ENCODE measurements at regions not wholly inside any gene's neighbourhood (a gene's known extent, or its start where the extent isn't known, plus 50 kb on each side); places are given as distances from the start of the nearest gene placed in this dataset.

- no peak for ATAC-seq (ENCODE audit: insufficient number of reproducible peaks, low FRiP score, low read depth)
- no peak for TF ChIP-seq CTCF (IDR thresholded peaks at IDR 0.05)
- no peak for DNase-seq (ENCODE audit: low spot score)
- no peaks in the 10 kb centered on the region for H3K27me3 ChIP-seq (replicated peaks; ENCODE audit: insufficient read depth)
- H3K4me1 ChIP-seq (ENCODE audit: control insufficient read depth in 1 of 2, low read depth in 2 of 2), result no peaks in the 10 kb centered on the region
- no peak overlapping the region for H3K27ac ChIP-seq
- H3K36me3 ChIP-seq, result no peaks in the 10 kb centered on the region
- no peak overlapping the region for H3K4me3 ChIP-seq
- H3K9me3 ChIP-seq, result no peaks in the 10 kb centered on the region
These were observed 779.9 kb downstream of the KCNT2 start for GRCh38 chr1:195828325-195828724.

- H3K4me3 ChIP-seq, result no peak overlapping the region
- H3K27me3 ChIP-seq (replicated peaks; ENCODE audit: insufficient read depth), result no peaks in the 10 kb centered on the region
- H3K4me1 ChIP-seq (ENCODE audit: control insufficient read depth in 1 of 2, low read depth in 2 of 2), result no peaks in the 10 kb centered on the region
- ATAC-seq (ENCODE audit: insufficient number of reproducible peaks, low FRiP score, low read depth), result no peak
- no peak for DNase-seq (ENCODE audit: low spot score)
- no peak for TF ChIP-seq CTCF (IDR thresholded peaks at IDR 0.05)
- H3K36me3 ChIP-seq, result no peaks in the 10 kb centered on the region
- H3K9me3 ChIP-seq, result no peaks in the 10 kb centered on the region
- H3K27ac ChIP-seq, result no peak overlapping the region
These were observed 787.3 kb downstream of the KCNT2 start for GRCh38 chr1:195820925-195821324.

- H3K9me3 ChIP-seq, result no peaks in the 10 kb centered on the region
These were observed 802.2 kb downstream of the KCNT2 start for GRCh38 chr1:195806060-195806459.

GRCh38 chr1:195804547-195804946 is 803.7 kb downstream of the KCNT2 start:
- Histone ChIP-seq H3K27ac (no peak overlapping the region), H3K36me3 (no peaks in the 10 kb centered on the region), H3K27me3 (replicated peaks; ENCODE audit: insufficient read depth) (no peaks in the 10 kb centered on the region), H3K4me1 (ENCODE audit: control insufficient read depth in 1 of 2, low read depth in 2 of 2) (no peaks in the 10 kb centered on the region), H3K9me3 (no peaks in the 10 kb centered on the region), H3K4me3 (no peak overlapping the region)
- no peak for TF ChIP-seq CTCF (IDR thresholded peaks at IDR 0.05)
- no peak for DNase-seq (ENCODE audit: low spot score)
- no peak for ATAC-seq (ENCODE audit: insufficient number of reproducible peaks, low FRiP score, low read depth)

More at GRCh38 chr1:195806060-195806459, 802.2 kb downstream of the KCNT2 start:
- H3K27me3 ChIP-seq (replicated peaks; ENCODE audit: insufficient read depth), result no peaks in the 10 kb centered on the region
- H3K4me3 ChIP-seq, result no peak overlapping the region
- ATAC-seq (ENCODE audit: insufficient number of reproducible peaks, low FRiP score, low read depth) (no peak), DNase-seq (ENCODE audit: low spot score) (no peak)
- no peaks in the 10 kb centered on the region for H3K4me1 ChIP-seq (ENCODE audit: control insufficient read depth in 1 of 2, low read depth in 2 of 2)
- H3K27ac ChIP-seq, result no peak overlapping the region
- no peaks in the 10 kb centered on the region for H3K36me3 ChIP-seq
- TF ChIP-seq CTCF (IDR thresholded peaks at IDR 0.05), result no peak

- H3K9me3 ChIP-seq, result no peaks in the 10 kb centered on the region
- H3K4me3 ChIP-seq, result no peak overlapping the region
- no peak overlapping the region for H3K27ac ChIP-seq
- no peak for TF ChIP-seq CTCF (IDR thresholded peaks at IDR 0.05)
- H3K4me1 ChIP-seq (ENCODE audit: control insufficient read depth in 1 of 2, low read depth in 2 of 2), result no peaks in the 10 kb centered on the region
- H3K36me3 ChIP-seq, result no peaks in the 10 kb centered on the region
- ATAC-seq (ENCODE audit: insufficient number of reproducible peaks, low FRiP score, low read depth) (no peak), DNase-seq (ENCODE audit: low spot score) (no peak)
- H3K27me3 ChIP-seq (replicated peaks; ENCODE audit: insufficient read depth), result no peaks in the 10 kb centered on the region
These were observed 809.2 kb downstream of the KCNT2 start for GRCh38 chr1:195799016-195799415.
